Amniotic epithelial cell (primary cell): ENCODE measurements at regions not wholly inside any gene's neighbourhood (a gene's known extent, or its start where the extent isn't known, plus 50 kb on each side); places are given as distances from the start of the nearest gene placed in this dataset.
"Not testable (repeated sequence)": the region's sequence is repeated elsewhere in the genome, so short reads cannot be mapped to it uniquely, and the experiment has no call there.

Experiments used
- DNase-seq: peaks from one replicate; pipeline ENCODE4 v3.0.0-alpha.2; 2010; ENCODE audit warnings: low read depth

- DNase-seq: no peak
Observed at GRCh38 chr12:38384816-38385378, 68.3 kb downstream of the ALG10B start.

GRCh38 chr12:38385486-38385885, 68.9 kb downstream of the ALG10B start:
- no peak for DNase-seq

- peak; percentile 2 for DNase-seq
Observed at GRCh38 chr12:38386205-38386985, 69.8 kb downstream of the ALG10B start.

- no peak for DNase-seq
Observed at GRCh38 chr12:38389614-38390013, 73.0 kb downstream of the ALG10B start.

- DNase-seq: no peak
Observed at GRCh38 chr12:38391007-38391406, 74.4 kb downstream of the ALG10B start.

GRCh38 chr12:38392554-38393144, 76.1 kb downstream of the ALG10B start:
- DNase-seq: peak; percentile 78

- DNase-seq: no peak
Observed at GRCh38 chr12:38399711-38400206, 83.2 kb downstream of the ALG10B start.

GRCh38 chr12:38402811-38403210, 86.2 kb downstream of the ALG10B start:
- no peak for DNase-seq

GRCh38 chr12:38409511-38409910, 92.9 kb downstream of the ALG10B start:
- DNase-seq: no peak

GRCh38 chr12:38411426-38411825, 94.9 kb downstream of the ALG10B start:
- DNase-seq: no peak

GRCh38 chr12:38411946-38412345, 95.4 kb downstream of the ALG10B start:
- DNase-seq: no peak

GRCh38 chr12:38417101-38417500, 100.5 kb downstream of the ALG10B start:
- no peak for DNase-seq

GRCh38 chr12:38424436-38424835, 107.9 kb downstream of the ALG10B start:
- no peak for DNase-seq

GRCh38 chr12:38427442-38427841, 110.9 kb downstream of the ALG10B start:
- no peak for DNase-seq

GRCh38 chr12:38431921-38432320, 115.3 kb downstream of the ALG10B start:
- DNase-seq: no peak

GRCh38 chr12:38441871-38442281, 125.3 kb downstream of the ALG10B start:
- not testable (repeated sequence) for DNase-seq

GRCh38 chr12:38445040-38445439, 128.5 kb downstream of the ALG10B start:
- no peak for DNase-seq

- no peak for DNase-seq
Observed at GRCh38 chr12:38448991-38449390, 132.4 kb downstream of the ALG10B start.

GRCh38 chr12:38456537-38457120, 140.1 kb downstream of the ALG10B start:
- no peak for DNase-seq

- no peak for DNase-seq
Observed at GRCh38 chr12:38465020-38465419, 148.4 kb downstream of the ALG10B start.

GRCh38 chr12:38469715-38470114, 153.1 kb downstream of the ALG10B start:
- no peak for DNase-seq

- no peak for DNase-seq
Observed at GRCh38 chr12:38477340-38478090, 160.9 kb downstream of the ALG10B start.
